Liver (tissue), 8 donors: ENCODE measurements at regions not wholly inside any gene's neighbourhood (a gene's known extent, or its start where the extent isn't known, plus 50 kb on each side); places are given as distances from the start of the nearest gene placed in this dataset.

Source experiments
- DNase-seq: peaks from one replicate; pipeline ENCODE4 v3.0.0-alpha.2; 2017; ENCODE audit warnings: low spot score
- H3K27ac ChIP-seq, 2 donors: one replicate each; pipeline ENCODE4 v1.7.0; 2013; ENCODE audit warnings: inconsistent platforms in 2 of 2, low read length in 2 of 2, control low read depth in 1 of 2, low read depth in 1 of 2, mild to moderate bottlenecking in 1 of 2
- H3K27me3 ChIP-seq, 4 donors: one replicate each; pipeline versions ENCODE4 v1.6.1 to v1.7.0; 2013; ENCODE audit warnings: low read length in 3 of 4, inconsistent platforms in 1 of 4, mild to moderate bottlenecking in 1 of 4, moderate library complexity in 1 of 4; ENCODE audit not compliant: control insufficient read depth in 4 of 4, insufficient read depth in 4 of 4
- H3K36me3 ChIP-seq, 4 donors: one replicate each; pipeline versions ENCODE4 v1.6.1 to v1.7.0; 2013; ENCODE audit warnings: low read length in 3 of 4, mild to moderate bottlenecking in 3 of 4, low read depth in 1 of 4, moderate library complexity in 1 of 4; ENCODE audit not compliant: control insufficient read depth in 4 of 4, insufficient read depth in 3 of 4
- H3K4me1 ChIP-seq, 4 donors: one replicate each; pipeline versions ENCODE4 v1.6.1 to v1.7.0; 2013; ENCODE audit warnings: low read length in 3 of 4, mild to moderate bottlenecking in 3 of 4, moderate library complexity in 1 of 4; ENCODE audit not compliant: control insufficient read depth in 4 of 4, insufficient read depth in 4 of 4
- H3K4me3 ChIP-seq, 3 donors: one replicate each; pipeline versions ENCODE4 v1.6.1 to v1.7.0; 2013; ENCODE audit warnings: low read length in 3 of 3, control low read depth in 1 of 3, low read depth in 1 of 3, mild to moderate bottlenecking in 1 of 3
- H3K9ac ChIP-seq, 2 donors: one replicate each; pipeline ENCODE4 v1.7.0; 2013; ENCODE audit warnings: low read length in 2 of 2, mild to moderate bottlenecking in 2 of 2, moderate library complexity in 2 of 2, control low read depth in 1 of 2, low read depth in 1 of 2
- H3K9me3 ChIP-seq, 4 donors: one replicate each; pipeline versions ENCODE4 v1.6.1 to v1.7.0; 2013; ENCODE audit warnings: low read length in 3 of 4; ENCODE audit not compliant: control insufficient read depth in 4 of 4
- EGR1 ChIP-seq, 2 donors: IDR thresholded peaks; 2 replicates each; pipeline ENCODE4 v1.6.1; 2016 to 2018; ENCODE audit warnings: antibody characterized with exemption in 2 of 2, low read depth in 2 of 2
- FOXA1 ChIP-seq: IDR thresholded peaks from 2 replicates; pipeline ENCODE4 v1.6.1; 2016; ENCODE audit warnings: antibody characterized with exemption
- FOXA2 ChIP-seq: IDR thresholded peaks from 2 replicates; pipeline ENCODE4 v1.6.1; 2016; ENCODE audit warnings: antibody characterized with exemption
- GABPA ChIP-seq, 2 donors: IDR thresholded peaks in 1 of 2; conservative IDR thresholded peaks in 1 of 2; 2 replicates each; pipeline ENCODE4 v1.6.1; 2016; ENCODE audit warnings: antibody characterized with exemption in 2 of 2, mild to moderate bottlenecking in 1 of 2, moderate library complexity in 1 of 2
- HNF4A ChIP-seq, 2 donors: conservative IDR thresholded peaks; 2 replicates each; pipeline ENCODE4 v1.6.1; 2016; ENCODE audit warnings: antibody characterized with exemption in 2 of 2, mild to moderate bottlenecking in 2 of 2
- HNF4G ChIP-seq: IDR thresholded peaks from 2 replicates; pipeline ENCODE4 v1.6.1; 2016; ENCODE audit warnings: antibody characterized with exemption
- JUND ChIP-seq, 2 donors: IDR thresholded peaks; 2 replicates each; pipeline ENCODE4 v1.6.1; 2016; ENCODE audit warnings: antibody characterized with exemption in 2 of 2
- NR2F2 ChIP-seq: IDR thresholded peaks from 2 replicates; pipeline ENCODE4 v1.6.1; 2016; ENCODE audit warnings: antibody characterized with exemption
- RAD21 ChIP-seq, 2 donors: IDR thresholded peaks; 2 replicates each; pipeline ENCODE4 v1.6.1; 2016; ENCODE audit warnings: antibody characterized with exemption in 2 of 2, mild to moderate bottlenecking in 2 of 2
- RXRA ChIP-seq, 2 donors: IDR thresholded peaks; 2 replicates each; pipeline ENCODE4 v1.6.1; 2017 to 2018; ENCODE audit warnings: antibody characterized with exemption in 2 of 2, mild to moderate bottlenecking in 1 of 2
- SP1 ChIP-seq: IDR thresholded peaks from 2 replicates; pipeline ENCODE4 v1.6.1; 2018; ENCODE audit warnings: antibody characterized with exemption, mild to moderate bottlenecking
- TAF1 ChIP-seq: conservative IDR thresholded peaks from 2 replicates; pipeline ENCODE4 v1.6.1; 2016; ENCODE audit warnings: antibody characterized with exemption, mild to moderate bottlenecking
- YY1 ChIP-seq: IDR thresholded peaks from 2 replicates; pipeline ENCODE4 v1.6.1; 2016; ENCODE audit warnings: antibody characterized with exemption, mild to moderate bottlenecking
- WGBS: extraction: QIAGEN DNeasy Blood & Tissue Kit; methylation state at CpG from one replicate; pipeline ENCODE4 v1.1.7; 2013; 5-methylcytosine and 5-hydroxymethylcytosine counted together
- TF ChIP-seq, protein P1 (sequence below): IDR thresholded peaks from 2 replicates; pipeline ENCODE4 v1.6.1; 2016; ENCODE audit warnings: antibody characterized with exemption
- TF ChIP-seq, protein P2 (sequence below): IDR thresholded peaks from 2 replicates; pipeline ENCODE4 v1.6.1; 2016; ENCODE audit warnings: antibody characterized with exemption
- TF ChIP-seq, protein P3 (sequence below): IDR thresholded peaks from 2 replicates; pipeline ENCODE4 v1.6.1; 2016; ENCODE audit warnings: antibody characterized with exemption, mild to moderate bottlenecking
- TF ChIP-seq, protein P4 (sequence below): IDR thresholded peaks from 2 replicates; pipeline ENCODE4 v1.6.1; 2016; ENCODE audit warnings: antibody characterized with exemption
- TF ChIP-seq, protein P5 (sequence below): fragments of 150-350 bp; IDR thresholded peaks from 2 replicates; pipeline ENCODE4 v1.5.1; 2017; ENCODE audit warnings: improper control_type of control experiment, low read depth, low read length; ENCODE audit not compliant: missing input control
- donor health status: healthy.
- donor health status: healthy.
- donor health status: healthy.
- donor health status: healthy.
- donor health status: healthy.

DNA sequence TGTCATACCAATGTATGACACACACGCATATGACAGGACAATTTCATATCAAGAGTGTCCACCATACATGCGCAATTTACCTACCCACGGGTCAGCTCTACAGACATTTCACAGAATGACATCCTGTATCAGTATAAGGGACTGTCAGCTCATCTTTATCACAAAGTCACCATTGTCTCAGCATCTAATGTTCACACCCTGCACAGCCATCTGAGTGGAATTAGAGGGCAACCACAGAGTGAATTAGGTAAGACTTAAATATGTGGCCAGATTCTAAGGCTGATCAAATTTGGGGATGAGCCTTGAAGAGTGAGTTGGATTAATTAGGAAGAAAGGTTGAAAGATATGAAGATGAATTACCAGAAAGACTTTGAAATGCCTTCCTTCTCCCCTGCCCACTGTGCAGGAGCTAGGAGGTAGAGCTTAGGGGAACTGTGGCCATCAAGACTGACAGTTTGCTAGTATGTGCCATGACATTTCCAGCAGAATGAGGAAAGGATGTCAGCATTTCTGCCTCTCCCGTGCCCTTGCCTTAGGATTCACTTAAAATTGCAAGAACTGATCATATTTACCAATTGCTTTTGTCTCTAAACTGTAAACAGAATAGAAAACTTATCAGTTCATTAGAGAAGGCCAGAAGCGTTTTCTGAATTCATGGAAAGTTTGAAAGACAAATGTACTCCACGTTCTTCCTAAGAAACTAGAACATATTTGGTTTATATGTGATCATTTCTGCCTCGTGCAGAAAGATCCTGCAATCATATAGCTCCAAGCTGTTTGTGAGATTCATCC, 121.1 kb downstream of the DDX1 start:
- H3K9me3 ChIP-seq = no peaks in the 10 kb centered on the region
- DNase-seq = no peak
- no peaks in the 10 kb centered on the region for H3K4me1 ChIP-seq
- H3K27me3 ChIP-seq = no peaks in the 10 kb centered on the region
- H3K9ac ChIP-seq = no peak overlapping the region
- H3K4me3 ChIP-seq = no peak overlapping the region
- no peak overlapping the region for H3K27ac ChIP-seq
- TF ChIP-seq TAF1 (no peak), YY1 (no peak), JUND (IDR thresholded peaks at IDR 0.05) (no peak)
- TF ChIP-seq, protein P1, sequence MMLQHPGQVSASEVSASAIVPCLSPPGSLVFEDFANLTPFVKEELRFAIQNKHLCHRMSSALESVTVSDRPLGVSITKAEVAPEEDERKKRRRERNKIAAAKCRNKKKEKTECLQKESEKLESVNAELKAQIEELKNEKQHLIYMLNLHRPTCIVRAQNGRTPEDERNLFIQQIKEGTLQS = no peak
- TF ChIP-seq, protein P2, sequence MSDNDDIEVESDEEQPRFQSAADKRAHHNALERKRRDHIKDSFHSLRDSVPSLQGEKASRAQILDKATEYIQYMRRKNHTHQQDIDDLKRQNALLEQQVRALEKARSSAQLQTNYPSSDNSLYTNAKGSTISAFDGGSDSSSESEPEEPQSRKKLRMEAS = no peak
- 92% methylated on average over 7 of the region's 7 CpGs for WGBS
- no peaks in the 10 kb centered on the region for H3K36me3 ChIP-seq

DNA sequence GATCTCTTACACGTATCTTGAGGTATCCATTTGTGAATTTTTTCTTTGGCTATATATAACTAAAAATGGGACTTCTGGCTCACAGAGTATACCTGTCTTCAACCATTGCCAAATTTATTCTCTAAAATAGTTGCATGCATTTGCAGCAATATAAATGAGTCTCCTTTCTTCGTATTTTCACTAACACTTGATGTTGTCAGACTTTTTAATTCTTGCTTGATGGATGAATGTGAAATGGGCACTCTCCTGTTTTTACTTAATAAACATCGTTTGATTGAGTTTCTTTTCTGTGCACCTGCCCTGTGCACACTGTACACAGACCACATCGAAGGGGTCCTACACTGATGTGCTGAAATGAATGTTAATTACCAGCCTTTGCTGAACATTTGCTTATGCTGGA, 121.8 kb downstream of the DDX1 start:
- Histone ChIP-seq H3K36me3 (no peaks in the 10 kb centered on the region), H3K27ac (no peak overlapping the region), H3K9me3 (no peaks in the 10 kb centered on the region), H3K9ac (no peak overlapping the region), H3K4me3 (no peak overlapping the region), H3K4me1 (no peaks in the 10 kb centered on the region), H3K27me3 (no peaks in the 10 kb centered on the region)
- 92% methylated on average over 4 of the region's 4 CpGs for WGBS
- DNase-seq = no peak
- TF ChIP-seq SP1 = no peak

DNA sequence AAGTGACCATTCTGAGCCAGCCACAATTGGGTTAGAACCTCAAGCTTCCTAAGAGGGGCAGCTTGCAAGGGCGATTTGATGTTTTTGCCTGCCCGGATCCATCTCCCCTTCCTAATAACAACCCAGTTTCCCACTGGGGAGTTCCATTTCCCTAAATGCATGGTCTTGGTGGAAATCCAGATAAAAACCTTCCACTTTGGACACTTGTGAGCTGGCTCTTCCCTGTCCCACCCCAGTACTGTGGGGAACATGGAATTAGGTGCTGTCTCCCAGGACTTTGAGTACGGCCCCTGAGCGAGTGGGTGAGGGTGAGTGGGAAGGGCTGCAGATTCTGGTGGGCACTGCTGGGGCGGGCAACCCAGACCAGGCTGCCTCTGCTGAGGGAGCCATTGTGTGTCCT, 122.3 kb downstream of the DDX1 start:
- DNase-seq = no peak
- Histone ChIP-seq H3K27ac (no peak overlapping the region), H3K27me3 (no peaks in the 10 kb centered on the region), H3K9me3 (no peaks in the 10 kb centered on the region), H3K4me3 (no peak overlapping the region), H3K4me1 (no peaks in the 10 kb centered on the region), H3K36me3 (no peaks in the 10 kb centered on the region), H3K9ac (no peak overlapping the region)
- TF ChIP-seq TAF1 (no peak), HNF4A (conservative IDR thresholded peaks at IDR 0.05) (no peak), HNF4G (no peak), JUND (IDR thresholded peaks at IDR 0.05) (no peak), FOXA2 (no peak), EGR1 (IDR thresholded peaks at IDR 0.05; ENCODE audit: low read depth in 2 of 2) (no peak), RXRA (IDR thresholded peaks at IDR 0.05) (no peak), GABPA (IDR thresholded peaks at IDR 0.05 in 1 of 2, conservative IDR thresholded peaks at IDR 0.05 in 1 of 2) (no peak), FOXA1 (no peak), YY1 (no peak), NR2F2 (no peak), RAD21 (IDR thresholded peaks at IDR 0.05) (no peak), SP1 (no peak)
- TF ChIP-seq, protein P1 = no peak
- TF ChIP-seq, protein P3, sequence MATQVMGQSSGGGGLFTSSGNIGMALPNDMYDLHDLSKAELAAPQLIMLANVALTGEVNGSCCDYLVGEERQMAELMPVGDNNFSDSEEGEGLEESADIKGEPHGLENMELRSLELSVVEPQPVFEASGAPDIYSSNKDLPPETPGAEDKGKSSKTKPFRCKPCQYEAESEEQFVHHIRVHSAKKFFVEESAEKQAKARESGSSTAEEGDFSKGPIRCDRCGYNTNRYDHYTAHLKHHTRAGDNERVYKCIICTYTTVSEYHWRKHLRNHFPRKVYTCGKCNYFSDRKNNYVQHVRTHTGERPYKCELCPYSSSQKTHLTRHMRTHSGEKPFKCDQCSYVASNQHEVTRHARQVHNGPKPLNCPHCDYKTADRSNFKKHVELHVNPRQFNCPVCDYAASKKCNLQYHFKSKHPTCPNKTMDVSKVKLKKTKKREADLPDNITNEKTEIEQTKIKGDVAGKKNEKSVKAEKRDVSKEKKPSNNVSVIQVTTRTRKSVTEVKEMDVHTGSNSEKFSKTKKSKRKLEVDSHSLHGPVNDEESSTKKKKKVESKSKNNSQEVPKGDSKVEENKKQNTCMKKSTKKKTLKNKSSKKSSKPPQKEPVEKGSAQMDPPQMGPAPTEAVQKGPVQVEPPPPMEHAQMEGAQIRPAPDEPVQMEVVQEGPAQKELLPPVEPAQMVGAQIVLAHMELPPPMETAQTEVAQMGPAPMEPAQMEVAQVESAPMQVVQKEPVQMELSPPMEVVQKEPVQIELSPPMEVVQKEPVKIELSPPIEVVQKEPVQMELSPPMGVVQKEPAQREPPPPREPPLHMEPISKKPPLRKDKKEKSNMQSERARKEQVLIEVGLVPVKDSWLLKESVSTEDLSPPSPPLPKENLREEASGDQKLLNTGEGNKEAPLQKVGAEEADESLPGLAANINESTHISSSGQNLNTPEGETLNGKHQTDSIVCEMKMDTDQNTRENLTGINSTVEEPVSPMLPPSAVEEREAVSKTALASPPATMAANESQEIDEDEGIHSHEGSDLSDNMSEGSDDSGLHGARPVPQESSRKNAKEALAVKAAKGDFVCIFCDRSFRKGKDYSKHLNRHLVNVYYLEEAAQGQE = no peak
- TF ChIP-seq, protein P4, sequence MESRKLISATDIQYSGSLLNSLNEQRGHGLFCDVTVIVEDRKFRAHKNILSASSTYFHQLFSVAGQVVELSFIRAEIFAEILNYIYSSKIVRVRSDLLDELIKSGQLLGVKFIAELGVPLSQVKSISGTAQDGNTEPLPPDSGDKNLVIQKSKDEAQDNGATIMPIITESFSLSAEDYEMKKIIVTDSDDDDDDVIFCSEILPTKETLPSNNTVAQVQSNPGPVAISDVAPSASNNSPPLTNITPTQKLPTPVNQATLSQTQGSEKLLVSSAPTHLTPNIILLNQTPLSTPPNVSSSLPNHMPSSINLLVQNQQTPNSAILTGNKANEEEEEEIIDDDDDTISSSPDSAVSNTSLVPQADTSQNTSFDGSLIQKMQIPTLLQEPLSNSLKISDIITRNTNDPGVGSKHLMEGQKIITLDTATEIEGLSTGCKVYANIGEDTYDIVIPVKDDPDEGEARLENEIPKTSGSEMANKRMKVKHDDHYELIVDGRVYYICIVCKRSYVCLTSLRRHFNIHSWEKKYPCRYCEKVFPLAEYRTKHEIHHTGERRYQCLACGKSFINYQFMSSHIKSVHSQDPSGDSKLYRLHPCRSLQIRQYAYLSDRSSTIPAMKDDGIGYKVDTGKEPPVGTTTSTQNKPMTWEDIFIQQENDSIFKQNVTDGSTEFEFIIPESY = no peak
- TF ChIP-seq, protein P2 = no peak
- TF ChIP-seq, protein P5, sequence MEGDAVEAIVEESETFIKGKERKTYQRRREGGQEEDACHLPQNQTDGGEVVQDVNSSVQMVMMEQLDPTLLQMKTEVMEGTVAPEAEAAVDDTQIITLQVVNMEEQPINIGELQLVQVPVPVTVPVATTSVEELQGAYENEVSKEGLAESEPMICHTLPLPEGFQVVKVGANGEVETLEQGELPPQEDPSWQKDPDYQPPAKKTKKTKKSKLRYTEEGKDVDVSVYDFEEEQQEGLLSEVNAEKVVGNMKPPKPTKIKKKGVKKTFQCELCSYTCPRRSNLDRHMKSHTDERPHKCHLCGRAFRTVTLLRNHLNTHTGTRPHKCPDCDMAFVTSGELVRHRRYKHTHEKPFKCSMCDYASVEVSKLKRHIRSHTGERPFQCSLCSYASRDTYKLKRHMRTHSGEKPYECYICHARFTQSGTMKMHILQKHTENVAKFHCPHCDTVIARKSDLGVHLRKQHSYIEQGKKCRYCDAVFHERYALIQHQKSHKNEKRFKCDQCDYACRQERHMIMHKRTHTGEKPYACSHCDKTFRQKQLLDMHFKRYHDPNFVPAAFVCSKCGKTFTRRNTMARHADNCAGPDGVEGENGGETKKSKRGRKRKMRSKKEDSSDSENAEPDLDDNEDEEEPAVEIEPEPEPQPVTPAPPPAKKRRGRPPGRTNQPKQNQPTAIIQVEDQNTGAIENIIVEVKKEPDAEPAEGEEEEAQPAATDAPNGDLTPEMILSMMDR = no peak
- WGBS = 95% methylated on average over 5 of the region's 5 CpGs
